OCI-LY7 (cell line): ENCODE measurements at regions not wholly inside any gene's neighbourhood (a gene's known extent, or its start where the extent isn't known, plus 50 kb on each side); places are given as distances from the start of the nearest gene placed in this dataset.
"Not testable (repeated sequence)": the region's sequence is repeated elsewhere in the genome, so short reads cannot be mapped to it uniquely, and the experiment has no call there.

ENCODE experiments used
- CTCF ChIP-seq: fragments of 200-600 bp; sonication (generic); conservative IDR thresholded peaks from 2 replicates; pipeline ENCODE4 v1.5.1; 2014; ENCODE audit warnings: mild to moderate bottlenecking, antibody characterized with exemption, low read length, moderate library complexity, mixed read lengths
- EZH2phosphoT487 ChIP-seq: fragments of 200-600 bp; sonication (generic); IDR thresholded peaks from 2 replicates; pipeline ENCODE4 v1.6.1; 2018; ENCODE audit warnings: low read depth, borderline replicate concordance, mild to moderate bottlenecking, mixed run types, antibody characterized with exemption, low read length, moderate library complexity, mixed read lengths

- not testable (repeated sequence) for TF ChIP-seq CTCF, EZH2phosphoT487
Observed at GRCh38 chr4:118417800-118418199, 65.0 kb upstream of the PRSS12 start.
